ENCODE measurements at regions not wholly inside any gene's neighbourhood (a gene's known extent, or its start where the extent isn't known, plus 50 kb on each side); places are given as distances from the start of the nearest gene placed in this dataset.

DNA sequence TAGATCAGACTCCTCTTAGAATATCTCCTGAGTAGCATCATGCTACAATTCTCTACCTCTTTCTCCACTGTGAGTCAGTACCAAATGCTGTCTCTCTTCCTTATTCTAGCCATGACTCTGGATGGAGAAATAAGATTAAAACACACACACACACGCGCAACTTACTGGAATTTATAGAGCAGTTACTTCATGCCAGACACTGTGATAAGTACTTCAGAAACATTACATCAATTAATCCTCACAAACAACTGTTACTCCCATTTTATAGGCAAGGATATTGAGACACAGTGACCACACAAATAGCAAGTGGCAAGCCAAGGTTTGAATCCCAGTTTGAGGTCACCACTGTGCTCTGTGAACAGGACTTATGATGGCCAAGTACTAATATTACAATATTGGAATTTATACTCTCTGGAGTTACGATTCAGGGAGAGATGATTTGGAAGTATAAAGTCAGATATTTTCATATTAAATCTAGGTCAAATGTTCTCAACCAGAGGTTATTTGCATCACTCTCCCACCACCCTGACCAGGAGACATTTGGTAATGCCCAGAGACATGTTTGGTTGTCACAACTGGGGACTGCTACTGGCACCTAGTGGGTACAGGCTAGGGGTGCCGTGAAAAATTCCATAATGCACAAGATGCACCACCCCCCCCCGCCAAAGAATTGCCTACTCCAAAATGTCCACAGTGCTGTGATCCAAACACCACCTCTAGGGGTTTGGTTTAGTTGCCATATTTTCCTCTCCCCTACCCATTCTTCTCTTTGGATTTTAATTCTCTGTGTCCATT is 221.6 kb downstream of the LTN1 start:
- Histone ChIP-seq H3K27me3 (ENCODE audit: insufficient read depth, low read length) (no peaks in the 10 kb centered on the region), H3K27ac (ENCODE audit: low read depth, low read length) (peak overlapping the region; percentile 99)

DNA sequence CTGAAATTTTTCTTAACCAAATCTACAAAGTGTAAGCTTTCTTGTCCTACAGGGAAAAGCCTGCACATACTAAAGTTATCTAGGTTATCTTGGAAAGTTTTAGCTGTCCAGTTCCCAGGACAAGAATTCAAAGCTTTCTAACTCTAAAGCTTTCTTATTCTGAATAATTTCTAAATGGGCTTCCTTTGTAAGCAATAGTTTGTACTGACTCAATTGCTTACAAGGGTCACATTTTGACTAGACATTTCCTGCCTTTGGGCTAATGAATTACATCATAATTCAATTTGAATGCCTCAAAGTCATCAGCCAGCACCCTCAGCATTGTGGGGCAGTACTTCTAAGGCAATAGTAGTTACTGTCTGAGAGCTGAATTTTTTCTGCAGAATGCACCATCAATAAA is 223.0 kb downstream of the LTN1 start:
- Histone ChIP-seq H3K4me1 (ENCODE audit: control insufficient read depth, insufficient read depth, low read length, unreplicated experiment) (peaks cover 46% of the 10 kb centered on the region), H3K27ac (ENCODE audit: low read depth, low read length) (peak overlapping the region; percentile 41), H3K27me3 (ENCODE audit: insufficient read depth, low read length) (no peaks in the 10 kb centered on the region), H3K36me3 (ENCODE audit: insufficient read depth, low read length) (no peaks in the 10 kb centered on the region), H2AFZ (ENCODE audit: low read length, unreplicated experiment) (no peak overlapping the region), H3K79me2 (ENCODE audit: control insufficient read depth, insufficient read depth, low read length, unreplicated experiment) (no peaks in the 10 kb centered on the region), H3K4me3 (ENCODE audit: low read depth, low read length) (no peak overlapping the region)

More for the DNA sequence above, 221.6 kb downstream of the LTN1 start:
- Histone ChIP-seq H3K79me2 (ENCODE audit: control insufficient read depth, insufficient read depth, low read length, unreplicated experiment) (no peaks in the 10 kb centered on the region), H2AFZ (ENCODE audit: low read length, unreplicated experiment) (peak overlapping the region; percentile 9), H3K4me3 (ENCODE audit: low read depth, low read length) (peak overlapping the region; percentile 52), H3K4me1 (ENCODE audit: control insufficient read depth, insufficient read depth, low read length, unreplicated experiment) (peaks cover 58% of the 10 kb centered on the region), H3K36me3 (ENCODE audit: insufficient read depth, low read length) (no peaks in the 10 kb centered on the region)

DNA sequence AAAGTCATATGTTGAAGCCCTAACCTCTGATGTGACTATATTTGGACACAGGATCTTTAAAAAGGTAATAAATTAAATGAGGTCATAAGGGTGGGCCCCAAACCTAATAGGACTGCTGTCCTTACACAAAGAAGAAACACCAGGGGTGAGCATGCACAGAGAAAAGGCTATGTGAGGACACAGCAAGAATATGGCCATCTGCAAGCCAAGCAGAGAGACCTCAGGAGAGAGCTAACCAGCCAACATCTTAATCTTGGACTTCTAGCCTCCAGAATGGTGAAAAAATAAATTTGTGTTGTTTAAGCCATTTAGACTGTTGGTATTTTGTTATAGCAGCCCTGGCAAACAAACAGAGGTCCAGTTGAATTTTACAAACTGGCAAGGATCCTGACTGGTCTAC is 223.9 kb downstream of the LTN1 start:
- no peaks in the 10 kb centered on the region for H3K79me2 ChIP-seq (ENCODE audit: control insufficient read depth, insufficient read depth, low read length, unreplicated experiment)
- H2AFZ ChIP-seq (ENCODE audit: low read length, unreplicated experiment) = no peak overlapping the region
- no peaks in the 10 kb centered on the region for H3K36me3 ChIP-seq (ENCODE audit: insufficient read depth, low read length)
- no peak overlapping the region for H3K27ac ChIP-seq (ENCODE audit: low read depth, low read length)
- peaks cover 46% of the 10 kb centered on the region for H3K4me1 ChIP-seq (ENCODE audit: control insufficient read depth, insufficient read depth, low read length, unreplicated experiment)
- no peaks in the 10 kb centered on the region for H3K27me3 ChIP-seq (ENCODE audit: insufficient read depth, low read length)
- no peak overlapping the region for H3K4me3 ChIP-seq (ENCODE audit: low read depth, low read length)

DNA sequence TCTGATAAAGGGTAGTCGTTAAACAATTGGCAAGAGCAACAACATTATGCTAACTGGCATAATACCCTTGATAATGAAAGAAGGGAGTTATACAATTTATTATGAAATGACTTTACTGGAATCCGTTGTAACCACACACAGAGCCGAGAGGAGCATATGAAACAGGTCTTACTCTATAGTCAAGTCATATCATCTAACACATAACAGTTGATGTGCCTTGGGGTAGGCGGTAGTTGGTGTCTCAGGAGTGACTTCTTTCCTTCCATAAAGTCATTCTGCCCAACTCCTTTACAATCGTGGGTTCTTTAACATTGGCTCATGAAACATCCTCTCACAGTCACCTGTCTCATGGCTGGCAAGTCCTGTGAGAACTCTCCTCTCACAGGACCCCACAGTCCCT is 225.2 kb downstream of the LTN1 start:
- no peak overlapping the region for H2AFZ ChIP-seq (ENCODE audit: low read length, unreplicated experiment)
- peaks cover 34% of the 10 kb centered on the region for H3K4me1 ChIP-seq (ENCODE audit: control insufficient read depth, insufficient read depth, low read length, unreplicated experiment)
- H3K36me3 ChIP-seq (ENCODE audit: insufficient read depth, low read length) = no peaks in the 10 kb centered on the region
- no peak overlapping the region for H3K27ac ChIP-seq (ENCODE audit: low read depth, low read length)
- H3K27me3 ChIP-seq (ENCODE audit: insufficient read depth, low read length) = no peaks in the 10 kb centered on the region
- no peak overlapping the region for H3K4me3 ChIP-seq (ENCODE audit: low read depth, low read length)
- no peaks in the 10 kb centered on the region for H3K79me2 ChIP-seq (ENCODE audit: control insufficient read depth, insufficient read depth, low read length, unreplicated experiment)

DNA sequence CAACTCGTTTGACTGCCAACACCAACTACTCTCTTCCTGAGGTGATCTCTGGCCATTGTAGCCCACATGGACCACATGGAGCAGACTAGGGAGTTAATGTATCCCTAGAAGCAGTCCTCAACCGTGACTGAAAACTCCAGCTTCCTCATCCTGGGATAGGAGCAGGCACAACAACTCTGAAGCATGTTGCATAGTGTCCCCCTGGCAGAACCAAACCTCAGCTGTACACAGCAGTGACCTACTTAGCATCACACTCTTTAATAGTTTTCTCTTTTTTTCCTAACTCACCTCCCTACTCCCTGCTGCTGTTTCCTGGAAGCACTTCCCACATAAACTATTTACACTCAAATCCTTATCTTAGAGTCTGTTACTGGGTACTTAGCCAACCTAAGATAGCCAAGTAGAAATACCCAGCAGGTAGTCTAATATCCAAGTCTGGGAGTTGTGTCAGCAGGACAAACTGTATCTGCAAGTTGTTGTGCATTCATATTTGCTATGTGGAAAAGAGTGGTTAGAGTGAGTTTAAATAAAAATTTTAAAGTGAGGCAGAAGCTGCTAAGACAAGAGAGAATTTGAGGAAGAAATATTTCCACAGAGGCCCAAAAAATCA is 228.8 kb downstream of the LTN1 start:
- no peak overlapping the region for H2AFZ ChIP-seq (ENCODE audit: low read length, unreplicated experiment)
- no peaks in the 10 kb centered on the region for H3K4me1 ChIP-seq (ENCODE audit: control insufficient read depth, insufficient read depth, low read length, unreplicated experiment)
- H3K27me3 ChIP-seq (ENCODE audit: insufficient read depth, low read length) = no peaks in the 10 kb centered on the region
- H3K36me3 ChIP-seq (ENCODE audit: insufficient read depth, low read length) = no peaks in the 10 kb centered on the region
- H3K27ac ChIP-seq (ENCODE audit: low read depth, low read length) = no peak overlapping the region
- no peaks in the 10 kb centered on the region for H3K79me2 ChIP-seq (ENCODE audit: control insufficient read depth, insufficient read depth, low read length, unreplicated experiment)
- no peak overlapping the region for H3K4me3 ChIP-seq (ENCODE audit: low read depth, low read length)

DNA sequence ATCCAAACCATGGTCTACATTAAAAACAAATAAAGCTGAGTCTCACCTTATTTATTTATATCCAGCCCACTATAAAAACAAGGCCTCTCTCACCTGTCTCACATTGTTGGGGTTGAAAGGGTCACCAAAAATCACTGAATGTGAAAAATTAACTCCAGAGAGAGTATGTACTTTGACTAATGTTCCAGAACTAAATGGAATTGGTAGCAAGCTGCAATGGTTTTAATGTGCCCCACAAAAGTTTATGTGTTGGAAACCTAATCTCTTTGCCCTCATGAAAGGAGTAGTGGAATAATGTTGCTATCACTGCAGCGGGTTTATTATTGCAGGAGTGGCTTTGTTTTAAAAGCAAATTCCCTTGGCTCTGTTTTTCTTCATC is 230.3 kb downstream of the LTN1 start:
- H2AFZ ChIP-seq (ENCODE audit: low read length, unreplicated experiment) = no peak overlapping the region
- H3K4me1 ChIP-seq (ENCODE audit: control insufficient read depth, insufficient read depth, low read length, unreplicated experiment) = peaks cover 5% of the 10 kb centered on the region

DNA sequence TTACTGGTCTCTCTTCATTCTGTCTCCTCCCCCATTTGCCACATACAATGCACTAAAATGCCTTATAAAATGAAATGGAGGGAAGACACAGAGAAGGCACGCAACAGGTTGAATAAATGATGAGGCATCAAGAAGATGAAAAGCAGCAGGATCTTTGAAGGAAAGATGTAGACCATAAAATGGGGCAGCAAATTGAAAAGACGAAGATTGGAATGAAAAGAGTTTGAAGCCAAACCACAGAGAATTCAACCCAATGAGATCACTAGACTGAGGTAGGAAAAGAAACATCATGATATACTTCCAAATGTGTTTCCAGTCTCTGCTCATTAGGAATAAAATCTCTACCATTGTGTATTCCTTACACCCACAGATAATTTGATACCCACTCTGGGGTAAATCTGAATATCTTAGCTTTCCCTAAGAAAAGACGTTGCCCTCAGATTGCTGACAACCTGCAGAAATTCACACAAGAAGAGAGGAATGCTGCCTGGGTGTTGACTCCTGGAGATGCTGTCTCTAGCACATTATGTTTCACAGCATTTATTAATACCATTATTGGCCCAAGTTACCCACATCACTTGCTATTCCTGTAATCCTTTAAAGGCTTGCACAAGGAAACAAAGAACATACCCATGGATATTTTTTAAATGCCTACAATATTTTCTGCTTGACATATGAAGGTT is 230.9 kb downstream of the LTN1 start:
- H3K27ac ChIP-seq (ENCODE audit: low read depth, low read length) = no peak overlapping the region
- no peaks in the 10 kb centered on the region for H3K36me3 ChIP-seq (ENCODE audit: insufficient read depth, low read length)
- peaks cover 5% of the 10 kb centered on the region for H3K4me1 ChIP-seq (ENCODE audit: control insufficient read depth, insufficient read depth, low read length, unreplicated experiment)
- H3K4me3 ChIP-seq (ENCODE audit: low read depth, low read length) = no peak overlapping the region
- H3K27me3 ChIP-seq (ENCODE audit: insufficient read depth, low read length) = no peaks in the 10 kb centered on the region
- no peak overlapping the region for H2AFZ ChIP-seq (ENCODE audit: low read length, unreplicated experiment)
- no peaks in the 10 kb centered on the region for H3K79me2 ChIP-seq (ENCODE audit: control insufficient read depth, insufficient read depth, low read length, unreplicated experiment)

More for the DNA sequence above, 230.3 kb downstream of the LTN1 start:
- H3K27ac ChIP-seq (ENCODE audit: low read depth, low read length) = no peak overlapping the region
- no peaks in the 10 kb centered on the region for H3K79me2 ChIP-seq (ENCODE audit: control insufficient read depth, insufficient read depth, low read length, unreplicated experiment)
- no peaks in the 10 kb centered on the region for H3K27me3 ChIP-seq (ENCODE audit: insufficient read depth, low read length)
- H3K36me3 ChIP-seq (ENCODE audit: insufficient read depth, low read length) = no peaks in the 10 kb centered on the region
- H3K4me3 ChIP-seq (ENCODE audit: low read depth, low read length) = no peak overlapping the region

DNA sequence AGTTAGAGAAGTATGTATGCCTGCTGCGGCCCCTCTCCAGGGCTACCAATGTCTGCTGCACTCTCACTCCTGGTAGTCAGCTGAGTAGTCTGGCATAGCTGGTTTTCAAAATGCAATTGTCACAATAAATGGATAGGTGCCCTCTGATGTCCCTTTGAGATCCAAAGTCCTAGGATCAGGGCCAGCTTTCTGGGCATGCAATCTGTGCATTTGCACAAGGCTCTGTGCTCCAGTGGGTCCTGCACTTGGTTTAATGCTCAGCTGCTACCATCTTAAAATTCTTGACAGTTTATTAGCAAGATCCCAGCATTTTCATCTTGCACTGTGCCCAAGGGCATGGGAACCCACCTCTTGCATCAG is 233.8 kb downstream of the LTN1 start:
- Histone ChIP-seq H3K4me3 (ENCODE audit: low read depth, low read length) (no peak overlapping the region), H3K4me1 (ENCODE audit: control insufficient read depth, insufficient read depth, low read length, unreplicated experiment) (peaks cover 18% of the 10 kb centered on the region), H3K79me2 (ENCODE audit: control insufficient read depth, insufficient read depth, low read length, unreplicated experiment) (no peaks in the 10 kb centered on the region), H3K27ac (ENCODE audit: low read depth, low read length) (no peak overlapping the region), H3K36me3 (ENCODE audit: insufficient read depth, low read length) (no peaks in the 10 kb centered on the region), H3K27me3 (ENCODE audit: insufficient read depth, low read length) (no peaks in the 10 kb centered on the region), H2AFZ (ENCODE audit: low read length, unreplicated experiment) (no peak overlapping the region)

DNA sequence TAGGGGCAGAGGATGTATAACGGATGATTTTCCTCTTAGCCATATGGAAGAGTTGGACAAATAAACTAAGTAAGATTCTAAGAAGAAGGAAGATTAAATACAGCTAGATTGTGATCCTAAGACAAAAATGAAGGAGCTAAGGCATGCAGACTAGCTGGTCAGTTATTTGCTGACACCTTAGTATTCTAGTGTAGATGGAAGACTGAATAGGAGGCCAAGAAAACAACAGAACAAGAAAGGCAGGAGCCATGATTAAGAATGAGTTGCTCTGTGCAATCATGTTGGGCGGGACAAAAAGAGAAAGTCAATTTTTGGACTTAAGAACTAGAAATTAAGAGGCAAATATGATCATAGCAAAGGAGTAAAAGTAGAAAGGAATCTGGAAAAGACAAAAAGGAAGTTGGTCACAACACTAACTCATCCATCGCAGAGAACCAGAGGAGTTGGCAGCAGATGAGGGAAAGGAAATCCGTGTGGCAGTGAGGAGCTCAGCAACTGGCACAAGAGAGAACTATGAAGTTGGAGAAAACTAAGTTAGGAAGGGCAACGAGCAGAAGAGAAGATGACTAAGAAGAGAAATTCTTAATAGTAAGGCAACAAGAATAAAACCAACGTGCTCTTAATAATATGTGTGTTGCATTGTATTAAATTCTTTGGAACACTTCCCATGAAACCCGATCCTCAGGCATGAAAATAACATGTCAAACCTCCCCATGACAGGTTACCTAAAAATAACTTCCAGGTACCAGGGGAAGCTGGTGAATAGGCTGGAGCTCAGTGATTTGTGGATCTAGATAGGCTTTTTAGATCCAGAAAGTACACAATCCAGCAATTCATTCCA is 234.4 kb downstream of the LTN1 start:
- no peak overlapping the region for H3K27ac ChIP-seq (ENCODE audit: low read depth, low read length)
- H3K4me3 ChIP-seq (ENCODE audit: low read depth, low read length) = no peak overlapping the region
- H3K27me3 ChIP-seq (ENCODE audit: insufficient read depth, low read length) = no peaks in the 10 kb centered on the region
- H2AFZ ChIP-seq (ENCODE audit: low read length, unreplicated experiment) = no peak overlapping the region
- H3K36me3 ChIP-seq (ENCODE audit: insufficient read depth, low read length) = no peaks in the 10 kb centered on the region
- H3K4me1 ChIP-seq (ENCODE audit: control insufficient read depth, insufficient read depth, low read length, unreplicated experiment) = peaks cover 19% of the 10 kb centered on the region
- H3K79me2 ChIP-seq (ENCODE audit: control insufficient read depth, insufficient read depth, low read length, unreplicated experiment) = no peaks in the 10 kb centered on the region

DNA sequence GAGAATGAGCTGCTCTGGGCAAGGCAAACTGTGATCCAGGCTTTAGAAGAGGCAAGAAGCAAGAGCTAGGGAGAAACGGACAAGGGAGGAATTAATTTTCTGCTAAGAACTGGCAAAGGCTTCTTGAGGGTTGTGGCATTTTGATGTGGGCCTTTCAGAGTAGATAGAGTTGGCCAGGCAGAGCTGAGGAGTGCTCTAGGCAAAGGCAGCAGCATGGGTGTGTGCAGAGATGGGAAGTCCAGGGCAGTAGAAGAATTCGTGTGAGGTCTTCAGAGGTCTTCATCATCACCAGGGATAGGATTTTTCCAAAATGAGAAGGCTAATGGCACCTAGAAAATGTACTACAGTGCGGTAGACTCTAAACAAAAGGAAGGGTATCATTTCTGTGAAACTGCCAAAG is 237.8 kb downstream of the LTN1 start:
- Histone ChIP-seq H3K4me1 (ENCODE audit: control insufficient read depth, insufficient read depth, low read length, unreplicated experiment) (peaks cover 19% of the 10 kb centered on the region), H2AFZ (ENCODE audit: low read length, unreplicated experiment) (peak overlapping the region; percentile 32), H3K79me2 (ENCODE audit: control insufficient read depth, insufficient read depth, low read length, unreplicated experiment) (no peaks in the 10 kb centered on the region), H3K27ac (ENCODE audit: low read depth, low read length) (peak overlapping the region; percentile 42), H3K27me3 (ENCODE audit: insufficient read depth, low read length) (no peaks in the 10 kb centered on the region), H3K36me3 (ENCODE audit: insufficient read depth, low read length) (no peaks in the 10 kb centered on the region), H3K4me3 (ENCODE audit: low read depth, low read length) (no peak overlapping the region)
